GM23338 (cell line): ENCODE measurements at regions not wholly inside any gene's neighbourhood (a gene's known extent, or its start where the extent isn't known, plus 50 kb on each side); places are given as distances from the start of the nearest gene placed in this dataset.

ENCODE experiments used
- ATAC-seq: fragments of 200-7000 bp; cut with Tn5 transposase; 3 replicates; pipeline ENCODE4 v1.9.1; 2020
- DNase-seq: peaks from one replicate; pipeline ENCODE4 v3.0.0-alpha.2; 2015; ENCODE audit warnings: low spot score
- H2AFZ ChIP-seq: fragments of 200-600 bp; sonication (generic); 2 replicates; pipeline ENCODE4 v1.8.0; 2016; ENCODE audit warnings: antibody characterized with exemption, mild to moderate bottlenecking, moderate library complexity
- H3F3A ChIP-seq: fragments of 200-600 bp; sonication (generic); replicated peaks from 2 replicates; pipeline ENCODE4 v1.8.0; 2017; ENCODE audit warnings: antibody characterized with exemption, mixed run types, low read depth
- H3K27ac ChIP-seq: fragments of 200-600 bp; sonication (generic); 2 replicates; pipeline ENCODE4 v1.6.1; 2016; ENCODE audit warnings: low read depth
- H3K27me3 ChIP-seq: fragments of 200-600 bp; sonication (generic); 2 replicates; pipeline ENCODE4 v1.8.0; 2016; ENCODE audit warnings: mild to moderate bottlenecking, mixed run types, moderate library complexity; ENCODE audit not compliant: insufficient read depth
- H3K36me3 ChIP-seq: fragments of 200-600 bp; sonication (generic); 2 replicates; pipeline ENCODE4 v1.8.0; 2016; ENCODE audit warnings: mild to moderate bottlenecking; ENCODE audit not compliant: insufficient read depth
- H3K4me1 ChIP-seq: fragments of 200-600 bp; sonication (generic); 2 replicates; pipeline ENCODE4 v1.8.0; 2016; ENCODE audit warnings: mild to moderate bottlenecking, moderate library complexity; ENCODE audit not compliant: insufficient read depth
- H3K4me2 ChIP-seq: fragments of 200-600 bp; sonication (generic); 2 replicates; pipeline ENCODE4 v1.7.1; 2017; ENCODE audit warnings: mixed run types
- H3K4me3 ChIP-seq: fragments of 200-600 bp; sonication (generic); 2 replicates; pipeline ENCODE4 v1.6.1; 2016; ENCODE audit warnings: mixed run types
- H3K79me2 ChIP-seq: fragments of 200-600 bp; sonication (generic); replicated peaks from 2 replicates; pipeline ENCODE4 v1.8.0; 2017; ENCODE audit warnings: mild to moderate bottlenecking; ENCODE audit not compliant: insufficient read depth
- H3K9me2 ChIP-seq: fragments of 200-600 bp; sonication (generic); 2 replicates; pipeline ENCODE4 v1.8.0; 2017; ENCODE audit not compliant: insufficient read depth
- H4K20me1 ChIP-seq: fragments of 200-600 bp; sonication (generic); replicated peaks from 2 replicates; pipeline ENCODE4 v1.8.0; 2017; ENCODE audit warnings: mild to moderate bottlenecking; ENCODE audit not compliant: insufficient read depth
- H3K27ac Mint-ChIP-seq: 2 replicates; pipeline ENCODE4 v1.8.0; 2020; ENCODE audit warnings: inconsistent platforms, mild to moderate bottlenecking, moderate library complexity, mixed read lengths
- H3K27me3 Mint-ChIP-seq: 3 replicates; pipeline ENCODE4 v1.8.0; 2022; ENCODE audit warnings: low read depth, mild to moderate bottlenecking, moderate library complexity, mixed read lengths, inconsistent platforms; ENCODE audit not compliant: insufficient read depth, poor library complexity
- H3K36me3 Mint-ChIP-seq: 3 replicates; pipeline ENCODE4 v1.8.0; 2021; ENCODE audit warnings: low read depth, mild to moderate bottlenecking, inconsistent platforms, moderate library complexity, mixed read lengths
- H3K4me1 Mint-ChIP-seq: 3 replicates; pipeline ENCODE4 v1.8.0; 2020; ENCODE audit warnings: mild to moderate bottlenecking, inconsistent platforms, mixed read lengths
- H3K4me3 Mint-ChIP-seq: 3 replicates; pipeline ENCODE4 v1.8.0; 2021; ENCODE audit warnings: moderate library complexity, mild to moderate bottlenecking, inconsistent platforms, mixed read lengths
- H3K9me3 Mint-ChIP-seq: 3 replicates; pipeline ENCODE4 v1.8.0; 2020; ENCODE audit warnings: moderate library complexity, mild to moderate bottlenecking, inconsistent platforms, mixed read lengths
- CREB1 ChIP-seq: fragments of 250-450 bp; sonication (Bioruptor Pico); IDR thresholded peaks from 2 replicates; pipeline ENCODE4 v1.5.0; 2020; ENCODE audit warnings: low read depth, mild to moderate bottlenecking, moderate library complexity
- EZH2 ChIP-seq: fragments of 200-600 bp; sonication (generic); IDR thresholded peaks from one replicate; pipeline ENCODE4 v1.8.0; 2017; ENCODE audit warnings: antibody characterized with exemption, mild to moderate bottlenecking, low read depth; ENCODE audit not compliant: unreplicated experiment
- JUNB ChIP-seq: IDR thresholded peaks from one replicate; pipeline ENCODE4 v1.6.1; 2016; ENCODE audit warnings: antibody characterized with exemption; ENCODE audit not compliant: unreplicated experiment
- NANOG ChIP-seq: IDR thresholded peaks from 2 replicates; pipeline ENCODE4 v1.6.1; 2016; ENCODE audit warnings: antibody characterized with exemption, borderline replicate concordance
- POLR2AphosphoS5 ChIP-seq: IDR thresholded peaks from 2 replicates; pipeline ENCODE4 v1.6.1; 2016; ENCODE audit warnings: antibody characterized with exemption, low read depth
- STAT1 ChIP-seq: IDR thresholded peaks from one replicate; pipeline ENCODE4 v1.6.1; 2016; ENCODE audit warnings: antibody characterized with exemption; ENCODE audit not compliant: unreplicated experiment
- TF ChIP-seq, protein P1 (sequence below): IDR thresholded peaks from 2 replicates; pipeline ENCODE4 v1.6.1; 2016; ENCODE audit warnings: antibody characterized with exemption
- TF ChIP-seq, protein P2 (sequence below): fragments of 250-450 bp; sonication (Bioruptor Pico); IDR thresholded peaks from 2 replicates; pipeline ENCODE4 v1.5.0; 2020; ENCODE audit warnings: mild to moderate bottlenecking, moderate library complexity
- TF ChIP-seq, protein P3 (sequence below): IDR thresholded peaks from one replicate; pipeline ENCODE4 v1.6.1; 2018; ENCODE audit warnings: antibody characterized with exemption; ENCODE audit not compliant: unreplicated experiment

DNA sequence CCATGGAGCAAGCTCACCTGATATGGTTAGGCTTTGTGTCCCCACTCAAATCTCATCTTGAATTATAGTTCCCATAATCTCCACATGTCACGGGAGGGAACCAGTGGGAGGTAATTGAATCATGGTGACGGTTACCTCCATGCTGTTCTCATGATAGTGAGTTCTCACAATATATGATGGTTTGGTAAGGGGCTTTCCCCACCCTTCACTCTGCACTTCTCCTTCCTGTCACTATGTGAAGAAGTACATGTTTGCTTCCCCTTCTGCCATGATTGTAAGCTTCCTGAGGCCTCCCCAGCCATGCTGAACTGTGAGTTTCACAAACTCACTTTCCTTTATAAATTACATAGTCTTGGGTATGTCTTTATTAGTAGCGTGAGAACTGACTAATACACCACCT, 435.7 kb upstream of the ID2 start:
- H3K27ac Mint-ChIP-seq = no peak overlapping the region
- peaks cover 3% of the 10 kb centered on the region for H3K27me3 Mint-ChIP-seq
- no peaks in the 10 kb centered on the region for H4K20me1 ChIP-seq
- no peak overlapping the region for H3K4me3 ChIP-seq
- no peaks in the 10 kb centered on the region for H3F3A ChIP-seq
- peaks cover 39% of the 10 kb centered on the region for H3K36me3 Mint-ChIP-seq
- H3K36me3 ChIP-seq = no peaks in the 10 kb centered on the region; the same call in 1 of the 2 replicates
- H3K4me1 Mint-ChIP-seq = no peaks in the 10 kb centered on the region
- TF ChIP-seq, protein P1, sequence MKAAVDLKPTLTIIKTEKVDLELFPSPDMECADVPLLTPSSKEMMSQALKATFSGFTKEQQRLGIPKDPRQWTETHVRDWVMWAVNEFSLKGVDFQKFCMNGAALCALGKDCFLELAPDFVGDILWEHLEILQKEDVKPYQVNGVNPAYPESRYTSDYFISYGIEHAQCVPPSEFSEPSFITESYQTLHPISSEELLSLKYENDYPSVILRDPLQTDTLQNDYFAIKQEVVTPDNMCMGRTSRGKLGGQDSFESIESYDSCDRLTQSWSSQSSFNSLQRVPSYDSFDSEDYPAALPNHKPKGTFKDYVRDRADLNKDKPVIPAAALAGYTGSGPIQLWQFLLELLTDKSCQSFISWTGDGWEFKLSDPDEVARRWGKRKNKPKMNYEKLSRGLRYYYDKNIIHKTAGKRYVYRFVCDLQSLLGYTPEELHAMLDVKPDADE = no peak
- TF ChIP-seq NANOG (no peak), EZH2 (no peak)
- ATAC-seq = no peak
- no peaks in the 10 kb centered on the region for H3K79me2 ChIP-seq
- H3K9me2 ChIP-seq = peaks cover 18% of the 10 kb centered on the region
- no peaks in the 10 kb centered on the region for H3K4me1 ChIP-seq
- no peak overlapping the region for H3K27ac ChIP-seq
- H3K9me3 Mint-ChIP-seq = peaks cover 46% of the 10 kb centered on the region
- no peak for DNase-seq
- no peak overlapping the region for H3K4me3 Mint-ChIP-seq
- H3K27me3 ChIP-seq = no peaks in the 10 kb centered on the region
- H3K4me2 ChIP-seq = no peak overlapping the region
- H2AFZ ChIP-seq = no peak overlapping the region

DNA sequence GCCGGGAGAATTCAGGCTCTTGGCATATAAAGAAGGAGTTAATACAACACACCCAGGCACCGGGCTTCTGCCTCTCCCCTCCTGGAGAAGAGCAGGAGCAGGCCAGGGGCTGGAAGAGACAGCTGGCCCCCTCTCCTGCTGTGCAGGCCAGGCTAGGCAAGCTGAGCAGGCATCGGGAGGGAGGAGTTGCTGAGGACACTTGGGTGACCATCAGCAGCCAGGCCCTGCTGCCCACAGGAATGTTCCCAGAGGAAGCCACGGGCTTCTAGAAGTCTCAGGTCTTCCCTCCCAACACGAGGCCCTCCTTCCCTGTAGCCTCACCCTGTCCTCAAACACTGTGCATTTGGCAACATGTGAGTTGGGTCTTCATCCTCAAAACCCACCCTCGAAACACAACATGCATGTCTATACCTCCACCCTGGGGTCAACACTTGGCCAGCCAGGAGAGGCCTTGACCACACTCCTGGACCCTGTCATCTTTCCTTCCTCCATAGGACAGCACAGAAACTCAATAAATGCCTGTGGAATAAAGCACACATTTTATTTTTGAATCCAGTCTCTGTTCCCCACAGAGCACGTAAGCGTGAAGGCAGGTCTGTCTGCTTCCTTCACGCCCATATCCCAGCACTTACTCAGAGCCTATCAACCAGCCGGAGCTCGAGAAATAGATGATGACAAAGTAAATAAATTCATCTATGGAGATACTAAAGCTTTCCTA, 433.8 kb upstream of the ID2 start:
- DNase-seq (no peak), ATAC-seq (no peak)
- H3K4me1 Mint-ChIP-seq = no peaks in the 10 kb centered on the region
- H3K36me3 Mint-ChIP-seq = peaks cover 41% of the 10 kb centered on the region
- Histone ChIP-seq H3K4me1 (no peaks in the 10 kb centered on the region), H3K27ac (no peak overlapping the region), H4K20me1 (no peaks in the 10 kb centered on the region), H3K4me3 (no peak overlapping the region), H3K79me2 (no peaks in the 10 kb centered on the region), H3K36me3 (no peaks in the 10 kb centered on the region; the same call in 1 of the 2 replicates), H3K9me2 (peaks cover 18% of the 10 kb centered on the region), H3F3A (no peaks in the 10 kb centered on the region), H3K4me2 (no peak overlapping the region), H3K27me3 (no peaks in the 10 kb centered on the region), H2AFZ (no peak overlapping the region)
- H3K4me3 Mint-ChIP-seq = no peak overlapping the region
- no peak overlapping the region for H3K27ac Mint-ChIP-seq
- peaks cover 3% of the 10 kb centered on the region for H3K27me3 Mint-ChIP-seq
- peaks cover 49% of the 10 kb centered on the region for H3K9me3 Mint-ChIP-seq
- TF ChIP-seq, protein P2, sequence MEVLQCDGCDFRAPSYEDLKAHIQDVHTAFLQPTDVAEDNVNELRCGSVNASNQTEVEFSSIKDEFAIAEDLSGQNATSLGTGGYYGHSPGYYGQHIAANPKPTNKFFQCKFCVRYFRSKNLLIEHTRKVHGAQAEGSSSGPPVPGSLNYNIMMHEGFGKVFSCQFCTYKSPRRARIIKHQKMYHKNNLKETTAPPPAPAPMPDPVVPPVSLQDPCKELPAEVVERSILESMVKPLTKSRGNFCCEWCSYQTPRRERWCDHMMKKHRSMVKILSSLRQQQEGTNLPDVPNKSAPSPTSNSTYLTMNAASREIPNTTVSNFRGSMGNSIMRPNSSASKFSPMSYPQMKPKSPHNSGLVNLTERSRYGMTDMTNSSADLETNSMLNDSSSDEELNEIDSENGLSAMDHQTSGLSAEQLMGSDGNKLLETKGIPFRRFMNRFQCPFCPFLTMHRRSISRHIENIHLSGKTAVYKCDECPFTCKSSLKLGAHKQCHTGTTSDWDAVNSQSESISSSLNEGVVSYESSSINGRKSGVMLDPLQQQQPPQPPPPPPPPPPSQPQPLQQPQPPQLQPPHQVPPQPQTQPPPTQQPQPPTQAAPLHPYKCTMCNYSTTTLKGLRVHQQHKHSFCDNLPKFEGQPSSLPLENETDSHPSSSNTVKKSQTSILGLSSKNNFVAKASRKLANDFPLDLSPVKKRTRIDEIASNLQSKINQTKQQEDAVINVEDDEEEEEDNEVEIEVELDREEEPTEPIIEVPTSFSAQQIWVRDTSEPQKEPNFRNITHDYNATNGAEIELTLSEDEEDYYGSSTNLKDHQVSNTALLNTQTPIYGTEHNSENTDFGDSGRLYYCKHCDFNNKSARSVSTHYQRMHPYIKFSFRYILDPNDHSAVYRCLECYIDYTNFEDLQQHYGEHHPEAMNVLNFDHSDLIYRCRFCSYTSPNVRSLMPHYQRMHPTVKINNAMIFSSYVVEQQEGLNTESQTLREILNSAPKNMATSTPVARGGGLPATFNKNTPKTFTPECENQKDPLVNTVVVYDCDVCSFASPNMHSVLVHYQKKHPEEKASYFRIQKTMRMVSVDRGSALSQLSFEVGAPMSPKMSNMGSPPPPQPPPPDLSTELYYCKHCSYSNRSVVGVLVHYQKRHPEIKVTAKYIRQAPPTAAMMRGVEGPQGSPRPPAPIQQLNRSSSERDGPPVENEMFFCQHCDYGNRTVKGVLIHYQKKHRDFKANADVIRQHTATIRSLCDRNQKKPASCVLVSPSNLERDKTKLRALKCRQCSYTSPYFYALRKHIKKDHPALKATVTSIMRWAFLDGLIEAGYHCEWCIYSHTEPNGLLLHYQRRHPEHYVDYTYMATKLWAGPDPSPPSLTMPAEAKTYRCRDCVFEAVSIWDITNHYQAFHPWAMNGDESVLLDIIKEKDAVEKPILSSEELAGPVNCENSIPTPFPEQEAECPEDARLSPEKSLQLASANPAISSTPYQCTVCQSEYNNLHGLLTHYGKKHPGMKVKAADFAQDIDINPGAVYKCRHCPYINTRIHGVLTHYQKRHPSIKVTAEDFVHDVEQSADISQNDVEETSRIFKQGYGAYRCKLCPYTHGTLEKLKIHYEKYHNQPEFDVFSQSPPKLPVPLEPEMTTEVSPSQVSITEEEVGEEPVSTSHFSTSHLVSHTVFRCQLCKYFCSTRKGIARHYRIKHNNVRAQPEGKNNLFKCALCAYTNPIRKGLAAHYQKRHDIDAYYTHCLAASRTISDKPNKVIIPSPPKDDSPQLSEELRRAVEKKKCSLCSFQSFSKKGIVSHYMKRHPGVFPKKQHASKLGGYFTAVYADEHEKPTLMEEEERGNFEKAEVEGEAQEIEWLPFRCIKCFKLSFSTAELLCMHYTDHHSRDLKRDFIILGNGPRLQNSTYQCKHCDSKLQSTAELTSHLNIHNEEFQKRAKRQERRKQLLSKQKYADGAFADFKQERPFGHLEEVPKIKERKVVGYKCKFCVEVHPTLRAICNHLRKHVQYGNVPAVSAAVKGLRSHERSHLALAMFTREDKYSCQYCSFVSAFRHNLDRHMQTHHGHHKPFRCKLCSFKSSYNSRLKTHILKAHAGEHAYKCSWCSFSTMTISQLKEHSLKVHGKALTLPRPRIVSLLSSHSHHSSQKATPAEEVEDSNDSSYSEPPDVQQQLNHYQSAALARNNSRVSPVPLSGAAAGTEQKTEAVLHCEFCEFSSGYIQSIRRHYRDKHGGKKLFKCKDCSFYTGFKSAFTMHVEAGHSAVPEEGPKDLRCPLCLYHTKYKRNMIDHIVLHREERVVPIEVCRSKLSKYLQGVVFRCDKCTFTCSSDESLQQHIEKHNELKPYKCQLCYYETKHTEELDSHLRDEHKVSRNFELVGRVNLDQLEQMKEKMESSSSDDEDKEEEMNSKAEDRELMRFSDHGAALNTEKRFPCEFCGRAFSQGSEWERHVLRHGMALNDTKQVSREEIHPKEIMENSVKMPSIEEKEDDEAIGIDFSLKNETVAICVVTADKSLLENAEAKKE (CRISPR knock-in tag) = no peak
- TF ChIP-seq, protein P1 = no peak
- TF ChIP-seq NANOG (no peak), JUNB (no peak), STAT1 (no peak), CREB1 (CRISPR knock-in tag) (no peak), EZH2 (no peak), POLR2AphosphoS5 (no peak)
- TF ChIP-seq, protein P3, sequence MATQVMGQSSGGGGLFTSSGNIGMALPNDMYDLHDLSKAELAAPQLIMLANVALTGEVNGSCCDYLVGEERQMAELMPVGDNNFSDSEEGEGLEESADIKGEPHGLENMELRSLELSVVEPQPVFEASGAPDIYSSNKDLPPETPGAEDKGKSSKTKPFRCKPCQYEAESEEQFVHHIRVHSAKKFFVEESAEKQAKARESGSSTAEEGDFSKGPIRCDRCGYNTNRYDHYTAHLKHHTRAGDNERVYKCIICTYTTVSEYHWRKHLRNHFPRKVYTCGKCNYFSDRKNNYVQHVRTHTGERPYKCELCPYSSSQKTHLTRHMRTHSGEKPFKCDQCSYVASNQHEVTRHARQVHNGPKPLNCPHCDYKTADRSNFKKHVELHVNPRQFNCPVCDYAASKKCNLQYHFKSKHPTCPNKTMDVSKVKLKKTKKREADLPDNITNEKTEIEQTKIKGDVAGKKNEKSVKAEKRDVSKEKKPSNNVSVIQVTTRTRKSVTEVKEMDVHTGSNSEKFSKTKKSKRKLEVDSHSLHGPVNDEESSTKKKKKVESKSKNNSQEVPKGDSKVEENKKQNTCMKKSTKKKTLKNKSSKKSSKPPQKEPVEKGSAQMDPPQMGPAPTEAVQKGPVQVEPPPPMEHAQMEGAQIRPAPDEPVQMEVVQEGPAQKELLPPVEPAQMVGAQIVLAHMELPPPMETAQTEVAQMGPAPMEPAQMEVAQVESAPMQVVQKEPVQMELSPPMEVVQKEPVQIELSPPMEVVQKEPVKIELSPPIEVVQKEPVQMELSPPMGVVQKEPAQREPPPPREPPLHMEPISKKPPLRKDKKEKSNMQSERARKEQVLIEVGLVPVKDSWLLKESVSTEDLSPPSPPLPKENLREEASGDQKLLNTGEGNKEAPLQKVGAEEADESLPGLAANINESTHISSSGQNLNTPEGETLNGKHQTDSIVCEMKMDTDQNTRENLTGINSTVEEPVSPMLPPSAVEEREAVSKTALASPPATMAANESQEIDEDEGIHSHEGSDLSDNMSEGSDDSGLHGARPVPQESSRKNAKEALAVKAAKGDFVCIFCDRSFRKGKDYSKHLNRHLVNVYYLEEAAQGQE = no peak
